HK-2 (cell line): ENCODE measurements at regions not wholly inside any gene's neighbourhood (a gene's known extent, or its start where the extent isn't known, plus 50 kb on each side); places are given as distances from the start of the nearest gene placed in this dataset.

Source experiments
- DNase-seq: peaks from one replicate; pipeline ENCODE4 v3.0.0-alpha.2; 2018; ENCODE audit not compliant: unreplicated experiment

GRCh38 chr4:145346081-145346480 is 135.6 kb upstream of the SMAD1 start:
- no peak for DNase-seq

- DNase-seq = no peak
Measured at GRCh38 chr4:145345401-145345800, 136.3 kb upstream of the SMAD1 start.

- DNase-seq = no peak
Measured at GRCh38 chr4:145341381-145341780, 140.3 kb upstream of the SMAD1 start.

- DNase-seq = no peak
Measured at GRCh38 chr4:145340071-145340675, 141.5 kb upstream of the SMAD1 start.

DNA sequence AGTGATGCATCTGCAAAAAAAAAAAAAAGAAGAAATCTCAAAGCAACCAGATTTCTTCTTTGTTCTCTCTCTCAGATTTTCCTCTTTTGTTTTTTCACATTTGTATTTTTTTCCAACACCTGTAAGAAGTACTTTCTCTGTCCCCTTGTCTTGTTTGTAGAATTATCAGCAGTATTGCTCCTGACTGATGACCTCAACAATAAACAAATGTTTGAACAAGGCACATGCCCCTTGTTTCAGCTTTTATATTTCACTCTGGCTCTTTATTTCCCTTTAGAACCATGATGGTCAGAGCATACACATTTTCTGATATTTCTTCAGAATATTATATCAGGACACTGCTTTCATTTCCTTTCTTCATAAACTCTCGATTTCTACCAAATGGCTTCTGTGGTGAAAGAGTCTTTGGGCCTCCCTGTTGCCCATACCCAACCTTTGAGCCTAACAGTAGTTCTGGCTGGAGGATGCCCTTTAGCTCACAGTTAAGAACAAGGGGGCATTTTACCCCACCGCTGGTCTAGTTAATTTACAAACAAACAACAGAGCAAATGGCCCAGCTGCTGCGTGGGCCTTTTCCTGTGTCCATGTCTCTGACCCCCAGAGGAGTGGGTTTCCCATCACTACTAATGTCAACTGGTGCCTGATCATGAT is 142.5 kb upstream of the SMAD1 start:
- no peak for DNase-seq

GRCh38 chr4:145338568-145338967 is 143.1 kb upstream of the SMAD1 start:
- no peak for DNase-seq

GRCh38 chr4:145337391-145337790 is 144.3 kb upstream of the SMAD1 start:
- DNase-seq = no peak

DNA sequence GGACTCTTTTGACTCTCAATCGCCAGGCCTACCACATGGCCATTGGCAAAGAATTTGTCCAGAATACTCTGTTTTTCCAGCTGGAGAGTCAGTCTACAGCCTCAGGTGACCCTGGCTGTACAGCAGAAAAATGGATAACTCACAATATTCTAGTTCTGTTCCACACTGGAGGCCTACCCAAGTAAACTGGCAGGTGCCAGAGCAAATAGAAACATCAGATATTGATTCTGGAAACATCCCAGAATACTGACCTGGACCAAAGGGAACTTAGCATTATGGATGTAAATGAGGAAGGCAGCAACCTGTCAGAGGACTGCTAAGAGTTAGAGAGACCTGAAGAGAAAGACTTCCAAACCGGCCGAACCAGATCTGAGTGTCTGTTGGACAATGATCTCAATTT is 147.9 kb upstream of the SMAD1 start:
- no peak for DNase-seq

DNA sequence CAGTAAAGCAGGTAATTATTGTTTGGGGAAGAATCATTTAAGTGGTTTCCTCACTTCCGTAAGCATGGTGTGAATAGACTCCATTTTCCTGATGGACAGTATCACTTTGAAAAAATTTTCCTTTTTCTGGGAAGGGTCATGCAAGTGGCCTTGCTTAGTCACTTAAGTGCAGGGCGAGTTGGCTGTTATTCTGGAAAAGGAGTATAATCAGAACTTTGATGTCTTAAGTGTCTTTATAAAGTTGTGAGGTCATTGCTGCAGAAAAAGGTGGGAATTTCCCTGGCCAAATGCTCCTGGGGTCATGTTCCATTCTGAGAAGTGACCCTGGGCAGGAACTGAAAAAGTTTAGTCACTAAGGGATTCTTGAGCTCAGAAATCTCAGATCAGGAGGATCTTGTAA is 146.1 kb upstream of the OTUD4 start:
- no peak for DNase-seq

GRCh38 chr4:145324161-145324560 is 143.8 kb upstream of the OTUD4 start:
- DNase-seq = no peak

DNA sequence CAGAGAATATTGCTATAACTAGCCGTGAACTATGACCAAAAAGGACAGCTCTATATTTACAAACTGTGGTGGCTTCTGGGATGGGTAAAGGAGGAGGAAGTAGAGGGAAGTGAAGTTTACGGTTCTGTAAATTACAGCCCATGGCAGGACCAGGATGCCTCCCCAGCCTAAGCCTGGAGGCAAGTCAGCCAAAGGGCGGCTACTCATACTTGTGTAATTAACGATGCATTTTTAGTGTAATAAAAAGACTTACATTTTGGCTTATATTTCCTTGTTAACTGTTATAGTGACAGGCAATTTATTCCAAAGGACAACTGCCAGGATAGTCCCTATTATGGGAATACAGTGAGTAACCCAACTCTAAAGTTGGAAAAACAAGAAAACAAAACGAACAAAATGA is 139.9 kb upstream of the OTUD4 start:
- DNase-seq = no peak

GRCh38 chr4:145319751-145320150 is 139.4 kb upstream of the OTUD4 start:
- DNase-seq = no peak

DNA sequence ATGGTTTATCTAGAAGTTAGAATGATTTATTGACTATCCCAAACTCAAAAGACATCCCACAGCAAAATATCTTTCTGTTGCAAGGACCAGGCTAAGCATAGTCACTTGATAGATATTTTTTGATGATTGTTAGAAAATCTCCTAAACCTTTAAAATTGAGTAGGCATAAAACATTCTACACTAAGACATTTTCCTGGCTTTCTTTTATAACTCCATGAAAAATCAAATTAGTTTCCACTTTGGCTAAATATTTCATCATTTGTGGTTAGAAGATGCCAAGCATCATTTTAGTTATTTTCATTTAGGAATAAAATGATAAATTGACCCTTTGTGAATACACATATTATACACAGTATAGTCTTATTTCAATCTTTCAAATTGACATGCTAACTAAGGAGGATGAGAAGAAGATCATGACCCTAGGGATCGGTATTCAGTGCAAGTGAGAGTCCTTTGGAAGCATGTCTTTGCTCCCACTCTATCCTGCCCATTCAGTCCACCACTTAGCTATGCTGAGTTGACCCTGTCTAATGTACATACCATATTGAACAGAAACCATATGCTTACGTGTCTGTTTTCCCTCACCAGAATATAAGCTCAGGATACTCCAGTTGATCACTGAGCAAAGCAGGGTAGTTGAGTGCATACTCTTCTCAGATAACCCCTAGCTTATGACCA is 136.6 kb upstream of the OTUD4 start:
- no peak for DNase-seq

DNA sequence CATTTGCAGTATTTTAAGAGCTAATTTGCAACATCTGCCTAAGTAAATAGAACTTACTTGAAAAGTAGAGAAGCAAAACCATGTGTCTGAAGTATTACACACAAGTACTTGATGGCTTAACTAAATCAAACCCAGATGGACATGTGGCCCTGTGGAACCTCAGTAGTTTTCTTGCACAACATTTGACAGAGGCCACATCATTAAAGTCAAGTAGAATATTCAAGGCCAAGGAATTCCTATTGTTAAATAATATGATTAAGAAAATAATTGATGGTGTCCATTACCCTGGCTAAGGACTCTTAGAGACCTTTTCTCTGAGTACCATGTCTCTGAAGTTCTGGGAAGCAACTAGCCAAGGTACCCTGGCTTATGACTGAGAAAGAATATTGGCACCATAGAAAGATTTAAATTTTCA is 135.4 kb upstream of the OTUD4 start:
- DNase-seq = no peak

DNA sequence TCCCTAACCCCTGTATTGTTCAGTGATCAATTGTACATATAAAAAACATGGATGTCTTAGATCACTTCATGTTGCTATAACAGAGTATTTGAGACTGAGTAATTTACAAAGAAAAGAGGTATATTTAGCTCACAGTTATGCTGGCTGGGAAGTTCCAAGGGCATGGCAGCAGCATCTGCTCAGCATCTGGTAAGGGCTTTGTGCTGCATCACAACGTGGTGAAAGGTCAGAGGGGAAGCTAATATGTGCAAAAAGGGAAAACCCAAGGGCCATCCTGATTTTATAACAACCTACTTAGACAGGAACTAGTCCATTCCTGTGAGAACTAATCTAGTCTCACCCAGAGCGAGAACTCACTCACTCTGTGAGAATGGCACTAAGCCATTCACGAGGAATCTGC is 128.2 kb upstream of the OTUD4 start:
- DNase-seq = no peak

GRCh38 chr4:145307763-145308430 is 127.5 kb upstream of the OTUD4 start:
- no peak for DNase-seq

- no peak for DNase-seq
Measured at GRCh38 chr4:145307120-145307519, 126.7 kb upstream of the OTUD4 start.

DNA sequence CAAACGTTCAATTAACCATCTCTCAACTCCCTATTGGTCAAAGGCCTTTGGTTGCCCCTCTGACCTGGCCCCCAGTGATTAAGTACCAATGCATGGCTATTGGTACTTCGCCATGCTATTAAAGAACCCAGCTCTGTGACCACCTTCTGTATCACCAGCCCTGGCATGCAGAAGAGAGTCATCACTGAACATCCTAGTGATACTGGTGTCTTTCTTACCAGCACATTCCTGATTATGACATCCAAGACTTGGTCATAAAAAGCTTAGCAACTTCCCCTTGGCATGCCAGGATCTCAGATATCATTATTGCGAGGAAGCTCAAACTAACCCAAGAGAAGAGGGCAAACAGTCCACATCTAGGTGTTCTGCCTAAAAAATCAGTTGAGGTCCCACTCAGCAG is 122.3 kb upstream of the OTUD4 start:
- no peak for DNase-seq

GRCh38 chr4:145301386-145302080 is 121.1 kb upstream of the OTUD4 start:
- no peak for DNase-seq

- peak; percentile 11 for DNase-seq
Measured at GRCh38 chr4:145299380-145300076, 119.1 kb upstream of the OTUD4 start.

GRCh38 chr4:145298885-145299284 is 118.5 kb upstream of the OTUD4 start:
- DNase-seq = no peak

DNA sequence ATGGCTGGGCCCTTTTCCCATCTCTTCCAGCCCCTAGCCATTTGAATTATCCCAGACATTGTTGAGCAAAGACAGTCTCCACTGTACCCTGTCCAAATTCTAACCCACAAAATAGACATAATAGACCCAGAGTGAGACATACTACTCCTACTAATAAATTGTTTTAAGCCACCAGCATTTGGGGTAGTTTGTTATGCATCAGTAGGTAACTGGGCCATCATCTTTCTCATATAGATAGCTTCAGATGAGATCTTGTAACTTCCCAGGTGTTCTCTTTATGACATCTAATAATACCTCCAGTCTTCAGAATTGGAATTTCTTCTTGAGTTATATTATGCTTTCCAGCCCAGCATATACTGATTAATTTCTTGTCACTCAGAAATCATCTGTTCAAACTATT is 117.2 kb upstream of the OTUD4 start:
- no peak for DNase-seq
